ENCODE measurements at regions not wholly inside any gene's neighbourhood (a gene's known extent, or its start where the extent isn't known, plus 50 kb on each side); places are given as distances from the start of the nearest gene placed in this dataset.
"Not testable (repeated sequence)": the region's sequence is repeated elsewhere in the genome, so short reads cannot be mapped to it uniquely, and the experiment has no call there.

- peaks cover 24% of the 10 kb centered on the region for H3K4me1 ChIP-seq (ENCODE audit: control insufficient read depth, insufficient read depth, low read length)
- H3K27me3 ChIP-seq (ENCODE audit: control insufficient read depth, insufficient read depth, low read length, poor library complexity, severe bottlenecking): no peaks in the 10 kb centered on the region
- no peak overlapping the region for H3K27ac ChIP-seq (ENCODE audit: insufficient read depth, low read depth, low read length, poor library complexity, severe bottlenecking)
- no peaks in the 10 kb centered on the region for H3K36me3 ChIP-seq (ENCODE audit: control insufficient read depth, insufficient read depth, low read length)
- 79 to 81% methylated on average over 6 of the region's 6 CpGs for WGBS, 2 experiments
- no peak overlapping the region for H3K4me3 ChIP-seq (ENCODE audit: insufficient read depth, low read depth, low read length)
- H3K9me3 ChIP-seq (ENCODE audit: control insufficient read depth, low read length): no peaks in the 10 kb centered on the region
These were observed 435.8 kb downstream of the HS3ST3B1 start for GRCh38 chr17:14736631-14737030.

- Histone ChIP-seq H3K9me3 (ENCODE audit: control insufficient read depth, low read length) (no peaks in the 10 kb centered on the region), H3K27me3 (ENCODE audit: control insufficient read depth, insufficient read depth, low read length, poor library complexity, severe bottlenecking) (no peaks in the 10 kb centered on the region), H3K4me1 (ENCODE audit: control insufficient read depth, insufficient read depth, low read length) (peaks cover 12% of the 10 kb centered on the region), H3K27ac (ENCODE audit: insufficient read depth, low read depth, low read length, poor library complexity, severe bottlenecking) (no peak overlapping the region), H3K4me3 (ENCODE audit: insufficient read depth, low read depth, low read length) (no peak overlapping the region), H3K36me3 (ENCODE audit: control insufficient read depth, insufficient read depth, low read length) (no peaks in the 10 kb centered on the region)
- 87 to 98% methylated on average over 1 to 2 of the region's 2 CpGs for WGBS, 2 experiments
These were observed 432.5 kb downstream of the HS3ST3B1 start for GRCh38 chr17:14733376-14733775.

GRCh38 chr17:14732211-14732610 lies 431.3 kb downstream of the HS3ST3B1 start:
- peaks cover 10% of the 10 kb centered on the region for H3K4me1 ChIP-seq (ENCODE audit: control insufficient read depth, insufficient read depth, low read length)
- H3K9me3 ChIP-seq (ENCODE audit: control insufficient read depth, low read length): no peaks in the 10 kb centered on the region
- H3K4me3 ChIP-seq (ENCODE audit: insufficient read depth, low read depth, low read length): no peak overlapping the region
- no peaks in the 10 kb centered on the region for H3K27me3 ChIP-seq (ENCODE audit: control insufficient read depth, insufficient read depth, low read length, poor library complexity, severe bottlenecking)
- H3K27ac ChIP-seq (ENCODE audit: insufficient read depth, low read depth, low read length, poor library complexity, severe bottlenecking): no peak overlapping the region
- 89 to 93% methylated on average over 2 of the region's 2 CpGs for WGBS, 2 experiments
- no peaks in the 10 kb centered on the region for H3K36me3 ChIP-seq (ENCODE audit: control insufficient read depth, insufficient read depth, low read length)

GRCh38 chr17:14731591-14731990 lies 430.7 kb downstream of the HS3ST3B1 start:
- Histone ChIP-seq H3K9me3 (ENCODE audit: control insufficient read depth, low read length) (no peaks in the 10 kb centered on the region), H3K27me3 (ENCODE audit: control insufficient read depth, insufficient read depth, low read length, poor library complexity, severe bottlenecking) (no peaks in the 10 kb centered on the region), H3K36me3 (ENCODE audit: control insufficient read depth, insufficient read depth, low read length) (no peaks in the 10 kb centered on the region), H3K4me1 (ENCODE audit: control insufficient read depth, insufficient read depth, low read length) (peaks cover 15% of the 10 kb centered on the region), H3K27ac (ENCODE audit: insufficient read depth, low read depth, low read length, poor library complexity, severe bottlenecking) (no peak overlapping the region), H3K4me3 (ENCODE audit: insufficient read depth, low read depth, low read length) (no peak overlapping the region)
- 84 to 85% methylated on average over 4 of the region's 4 CpGs for WGBS, 2 experiments

GRCh38 chr17:14730821-14731220 lies 429.9 kb downstream of the HS3ST3B1 start:
- Histone ChIP-seq H3K27me3 (ENCODE audit: control insufficient read depth, insufficient read depth, low read length, poor library complexity, severe bottlenecking) (no peaks in the 10 kb centered on the region), H3K4me1 (ENCODE audit: control insufficient read depth, insufficient read depth, low read length) (peaks cover 15% of the 10 kb centered on the region), H3K36me3 (ENCODE audit: control insufficient read depth, insufficient read depth, low read length) (no peaks in the 10 kb centered on the region), H3K9me3 (ENCODE audit: control insufficient read depth, low read length) (no peaks in the 10 kb centered on the region), H3K27ac (ENCODE audit: insufficient read depth, low read depth, low read length, poor library complexity, severe bottlenecking) (no peak overlapping the region), H3K4me3 (ENCODE audit: insufficient read depth, low read depth, low read length) (no peak overlapping the region)
- 96% methylated on average over 2 of the region's 2 CpGs for WGBS, 2 experiments

- 90 to 92% methylated on average over 3 to 4 of the region's 4 CpGs for WGBS, 2 experiments
These were observed 424.8 kb downstream of the HS3ST3B1 start for GRCh38 chr17:14725729-14726128.

GRCh38 chr17:14724770-14725169 lies 423.9 kb downstream of the HS3ST3B1 start:
- Histone ChIP-seq H3K27me3 (ENCODE audit: control insufficient read depth, insufficient read depth, low read length, poor library complexity, severe bottlenecking) (no peaks in the 10 kb centered on the region), H3K36me3 (ENCODE audit: control insufficient read depth, insufficient read depth, low read length) (no peaks in the 10 kb centered on the region), H3K27ac (ENCODE audit: insufficient read depth, low read depth, low read length, poor library complexity, severe bottlenecking) (no peak overlapping the region), H3K4me1 (ENCODE audit: control insufficient read depth, insufficient read depth, low read length) (peaks cover 7% of the 10 kb centered on the region), H3K4me3 (ENCODE audit: insufficient read depth, low read depth, low read length) (no peak overlapping the region), H3K9me3 (ENCODE audit: control insufficient read depth, low read length) (no peaks in the 10 kb centered on the region)
- 88 to 94% methylated on average over 2 of the region's 2 CpGs for WGBS, 2 experiments

More at GRCh38 chr17:14725729-14726128, 424.8 kb downstream of the HS3ST3B1 start:
- Histone ChIP-seq H3K27ac (ENCODE audit: insufficient read depth, low read depth, low read length, poor library complexity, severe bottlenecking) (no peak overlapping the region), H3K4me3 (ENCODE audit: insufficient read depth, low read depth, low read length) (no peak overlapping the region), H3K4me1 (ENCODE audit: control insufficient read depth, insufficient read depth, low read length) (peaks cover 7% of the 10 kb centered on the region), H3K27me3 (ENCODE audit: control insufficient read depth, insufficient read depth, low read length, poor library complexity, severe bottlenecking) (no peaks in the 10 kb centered on the region), H3K9me3 (ENCODE audit: control insufficient read depth, low read length) (no peaks in the 10 kb centered on the region), H3K36me3 (ENCODE audit: control insufficient read depth, insufficient read depth, low read length) (no peaks in the 10 kb centered on the region)

- H3K9me3 ChIP-seq (ENCODE audit: control insufficient read depth, low read length); H3K4me1 ChIP-seq (ENCODE audit: control insufficient read depth, insufficient read depth, low read length); H3K27ac ChIP-seq (ENCODE audit: insufficient read depth, low read depth, low read length, poor library complexity, severe bottlenecking); H3K36me3 ChIP-seq (ENCODE audit: control insufficient read depth, insufficient read depth, low read length); H3K4me3 ChIP-seq (ENCODE audit: insufficient read depth, low read depth, low read length); H3K27me3 ChIP-seq (ENCODE audit: control insufficient read depth, insufficient read depth, low read length, poor library complexity, severe bottlenecking): not testable (repeated sequence)
- WGBS, 2 experiments: 96 to 100% methylated on average over 1 of the region's 1 CpG
These were observed 422.5 kb downstream of the HS3ST3B1 start for GRCh38 chr17:14723349-14723748.

GRCh38 chr17:14719942-14720341 lies 419.1 kb downstream of the HS3ST3B1 start:
- Histone ChIP-seq H3K4me3 (ENCODE audit: insufficient read depth, low read depth, low read length) (no peak overlapping the region), H3K27ac (ENCODE audit: insufficient read depth, low read depth, low read length, poor library complexity, severe bottlenecking) (no peak overlapping the region), H3K36me3 (ENCODE audit: control insufficient read depth, insufficient read depth, low read length) (no peaks in the 10 kb centered on the region), H3K27me3 (ENCODE audit: control insufficient read depth, insufficient read depth, low read length, poor library complexity, severe bottlenecking) (no peaks in the 10 kb centered on the region), H3K4me1 (ENCODE audit: control insufficient read depth, insufficient read depth, low read length) (no peaks in the 10 kb centered on the region), H3K9me3 (ENCODE audit: control insufficient read depth, low read length) (no peaks in the 10 kb centered on the region)
- WGBS, 2 experiments: 96 to 97% methylated on average over 3 of the region's 3 CpGs

GRCh38 chr17:14717859-14718258 lies 417.0 kb downstream of the HS3ST3B1 start:
- no peak overlapping the region for H3K27ac ChIP-seq (ENCODE audit: insufficient read depth, low read depth, low read length, poor library complexity, severe bottlenecking)
- 77 to 92% methylated on average over 4 to 5 of the region's 5 CpGs for WGBS, 2 experiments
- H3K27me3 ChIP-seq (ENCODE audit: control insufficient read depth, insufficient read depth, low read length, poor library complexity, severe bottlenecking): no peaks in the 10 kb centered on the region
- no peak overlapping the region for H3K4me3 ChIP-seq (ENCODE audit: insufficient read depth, low read depth, low read length)
- no peaks in the 10 kb centered on the region for H3K36me3 ChIP-seq (ENCODE audit: control insufficient read depth, insufficient read depth, low read length)
- H3K9me3 ChIP-seq (ENCODE audit: control insufficient read depth, low read length): no peaks in the 10 kb centered on the region
- no peaks in the 10 kb centered on the region for H3K4me1 ChIP-seq (ENCODE audit: control insufficient read depth, insufficient read depth, low read length)

- H3K36me3 ChIP-seq (ENCODE audit: control insufficient read depth, insufficient read depth, low read length): no peaks in the 10 kb centered on the region
- no peak overlapping the region for H3K4me3 ChIP-seq (ENCODE audit: insufficient read depth, low read depth, low read length)
These were observed 414.7 kb downstream of the HS3ST3B1 start for GRCh38 chr17:14715561-14715960.

More at GRCh38 chr17:14715561-14715960, 414.7 kb downstream of the HS3ST3B1 start:
- no peaks in the 10 kb centered on the region for H3K27me3 ChIP-seq (ENCODE audit: control insufficient read depth, insufficient read depth, low read length, poor library complexity, severe bottlenecking)
- no peaks in the 10 kb centered on the region for H3K4me1 ChIP-seq (ENCODE audit: control insufficient read depth, insufficient read depth, low read length)
- H3K9me3 ChIP-seq (ENCODE audit: control insufficient read depth, low read length): no peaks in the 10 kb centered on the region
- H3K27ac ChIP-seq (ENCODE audit: insufficient read depth, low read depth, low read length, poor library complexity, severe bottlenecking): no peak overlapping the region

All from ectodermal cell (in vitro differentiated cells).